Astrocyte of the spinal cord (primary cell): ENCODE measurements at regions not wholly inside any gene's neighbourhood (a gene's known extent, or its start where the extent isn't known, plus 50 kb on each side); places are given as distances from the start of the nearest gene placed in this dataset.

Experiments used
- DNase-seq: peaks from one replicate; pipeline ENCODE4 v3.0.0; 2011; ENCODE audit warnings: low read depth, low spot score
- H3K4me3 ChIP-seq: 2 replicates; pipeline ENCODE4 v1.5.1; 2011; ENCODE audit warnings: low read depth, mild to moderate bottlenecking, low read length, moderate library complexity
- CTCF ChIP-seq: IDR thresholded peaks from 2 replicates; pipeline ENCODE4 v1.5.1; 2012; ENCODE audit warnings: low read depth, mild to moderate bottlenecking, low read length, inconsistent platforms
- in situ Hi-C: cut with HindIII; loops from 2 replicates; pipeline ENCODE4 v1.10.0; 2017; ENCODE audit warnings: low sequenced_read_pairs

- in situ Hi-C loops, result no loop called here
- no peak for TF ChIP-seq CTCF
- no peak for DNase-seq
- H3K4me3 ChIP-seq, result no peak overlapping the region
These were observed 1906.0 kb upstream of the PIK3C3 start for GRCh38 chr18:40048886-40049650.

GRCh38 chr18:40048253-40048652 lies 1906.8 kb upstream of the PIK3C3 start:
- no peak for TF ChIP-seq CTCF
- DNase-seq, result no peak

GRCh38 chr18:40046596-40046995 lies 1908.4 kb upstream of the PIK3C3 start:
- TF ChIP-seq CTCF, result no peak
- DNase-seq, result no peak
- H3K4me3 ChIP-seq, result no peak overlapping the region
- in situ Hi-C loops, result no loop called here

More at GRCh38 chr18:40048253-40048652, 1906.8 kb upstream of the PIK3C3 start:
- in situ Hi-C loops, result no loop called here
- H3K4me3 ChIP-seq, result no peak overlapping the region

- no peak for DNase-seq
- in situ Hi-C loops, result no loop called here
- no peak overlapping the region for H3K4me3 ChIP-seq
- TF ChIP-seq CTCF, result no peak
These were observed 1913.1 kb upstream of the PIK3C3 start for GRCh38 chr18:40041951-40042350.

GRCh38 chr18:40040574-40040973 lies 1914.5 kb upstream of the PIK3C3 start:
- no peak for TF ChIP-seq CTCF
- H3K4me3 ChIP-seq, result no peak overlapping the region
- in situ Hi-C loops, result no loop called here
- DNase-seq, result no peak

GRCh38 chr18:40037356-40037755 lies 1917.7 kb upstream of the PIK3C3 start:
- no peak overlapping the region for H3K4me3 ChIP-seq
- no peak for DNase-seq
- TF ChIP-seq CTCF, result no peak
- in situ Hi-C loops, result no loop called here
